ENCODE measurements at regions not wholly inside any gene's neighbourhood (a gene's known extent, or its start where the extent isn't known, plus 50 kb on each side); places are given as distances from the start of the nearest gene placed in this dataset.
"Not testable (repeated sequence)": the region's sequence is repeated elsewhere in the genome, so short reads cannot be mapped to it uniquely, and the experiment has no call there.

DNA sequence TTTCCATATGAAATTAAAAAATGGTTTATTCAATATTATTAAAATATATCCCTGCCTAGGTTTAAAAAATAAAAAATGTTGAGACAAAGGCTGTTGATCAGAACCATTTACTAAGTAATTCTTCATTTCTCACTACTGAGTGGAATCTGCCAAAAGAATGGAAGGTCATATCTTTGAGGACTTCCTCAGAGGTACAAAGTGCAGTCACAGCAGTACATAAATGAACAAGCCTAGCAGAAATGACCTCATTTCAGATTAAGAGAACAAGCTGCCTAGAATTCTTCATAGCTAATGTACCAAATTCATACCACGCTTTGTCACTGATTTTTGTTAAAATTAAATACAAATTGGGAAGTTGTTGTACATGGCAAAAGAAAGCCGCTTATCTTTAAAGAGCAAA, 318.9 kb upstream of the TFPI start:
- no peak for ATAC-seq

DNA sequence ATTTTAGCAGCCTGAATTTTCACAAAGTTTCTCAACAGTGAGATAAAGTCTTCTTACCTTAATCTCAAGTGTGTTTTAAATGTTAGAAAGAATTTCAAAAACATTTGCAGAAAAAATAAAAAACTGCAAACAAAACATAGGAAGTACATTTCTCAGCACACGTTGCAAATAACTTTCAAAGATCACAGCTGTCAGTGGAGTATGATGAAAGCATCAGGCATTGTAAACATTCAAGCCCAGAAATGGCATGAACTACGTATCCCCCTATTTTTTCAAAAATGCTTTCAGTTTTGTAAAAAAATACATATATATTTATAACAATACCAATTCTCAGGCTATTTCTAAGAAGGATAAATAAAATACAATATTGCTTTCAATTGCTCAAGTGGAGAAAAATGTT, 320.6 kb upstream of the TFPI start:
- no peak for ATAC-seq

DNA sequence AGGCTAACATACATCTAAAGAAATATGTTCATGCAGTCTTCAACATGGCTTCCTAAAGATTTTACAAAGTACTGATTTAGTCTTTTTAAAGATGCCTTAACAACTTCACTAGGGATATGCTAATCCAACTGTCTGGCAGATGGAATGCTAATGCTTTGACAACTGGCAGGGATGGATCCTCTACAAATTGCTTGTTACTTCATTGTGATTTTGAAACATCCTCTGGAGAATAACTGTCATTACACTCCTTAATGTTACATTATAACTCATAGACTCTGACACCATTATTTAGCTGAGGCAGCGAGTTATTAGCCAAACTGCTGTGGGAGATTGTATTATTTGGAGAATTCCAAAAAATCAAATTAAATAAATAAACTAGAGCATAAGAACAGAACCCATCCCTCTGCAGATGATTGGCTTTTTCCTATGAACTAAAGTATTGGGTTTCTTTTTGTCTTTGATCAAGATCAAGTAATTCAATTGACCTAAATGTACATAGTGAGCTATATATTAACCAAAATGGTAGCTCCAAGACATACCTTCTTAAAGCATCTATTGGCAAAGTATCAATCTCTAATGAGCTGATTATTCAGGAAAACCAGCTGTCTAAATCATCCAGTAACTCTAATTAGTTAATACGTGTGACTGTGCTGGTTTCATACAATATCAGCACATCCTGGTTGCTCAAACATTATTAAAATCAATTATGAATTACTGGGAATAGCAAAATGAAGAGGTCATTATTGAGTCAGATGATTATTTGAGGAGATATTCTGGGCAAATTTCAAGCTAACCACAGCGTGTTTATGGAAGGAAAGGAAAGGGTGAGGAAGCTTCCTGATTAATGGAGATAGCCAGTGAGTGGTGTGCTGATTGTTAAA, 321.3 kb upstream of the TFPI start:
- ATAC-seq: no peak

DNA sequence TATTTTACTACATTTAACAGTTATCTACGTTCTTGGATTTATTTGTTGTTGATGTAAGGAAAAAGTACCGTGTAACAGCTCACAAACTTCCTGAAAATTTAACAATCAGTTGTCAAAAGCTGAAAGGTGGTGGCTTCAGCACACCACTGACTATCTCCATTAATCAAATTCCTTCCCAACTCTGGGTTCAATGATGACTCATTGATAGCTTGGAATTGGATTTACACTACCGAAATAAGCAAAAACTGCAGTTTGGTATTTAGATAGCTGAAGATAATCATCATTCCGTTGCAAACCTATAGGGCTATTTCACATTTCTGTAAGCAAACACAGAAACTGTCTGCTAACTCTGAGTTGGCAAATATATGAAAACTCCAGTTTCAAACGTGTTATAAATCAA, 322.3 kb upstream of the TFPI start:
- ATAC-seq: no peak

DNA sequence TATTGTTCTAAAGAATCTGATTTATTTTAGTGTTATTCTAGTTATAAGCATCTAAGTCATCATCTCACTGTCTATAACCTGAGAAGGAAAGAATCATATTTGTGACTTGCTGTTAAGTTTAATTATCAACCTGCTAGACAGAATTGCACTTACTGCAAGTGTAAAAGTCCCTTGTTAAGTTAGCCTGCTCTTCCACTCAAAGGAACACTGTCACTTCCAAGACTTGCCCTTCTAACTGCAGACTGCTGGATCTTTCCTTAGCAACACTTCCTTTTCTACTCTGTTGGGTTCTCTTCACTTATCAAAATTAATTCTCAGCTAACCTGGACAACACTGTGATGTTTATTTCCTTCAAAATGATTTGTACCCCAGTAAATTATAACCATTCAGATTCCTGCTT, 323.2 kb upstream of the TFPI start:
- ATAC-seq: no peak

DNA sequence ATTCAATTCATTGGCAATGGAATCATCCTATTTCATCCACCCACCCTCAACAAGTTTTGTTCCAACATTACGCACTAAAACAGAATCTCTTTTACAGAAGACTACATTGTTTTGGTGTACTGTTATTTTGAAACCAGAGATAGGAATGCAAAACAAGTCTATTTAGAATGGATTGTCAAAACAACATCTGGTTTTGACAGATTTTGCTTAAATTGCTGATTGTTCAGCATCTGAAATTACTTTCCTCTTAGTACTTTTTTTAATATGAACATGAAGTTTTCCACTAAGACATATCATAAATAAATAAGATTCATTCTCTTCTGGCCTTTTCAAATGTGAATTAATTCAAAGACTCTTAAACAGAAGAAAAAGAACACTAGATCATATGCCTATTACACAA, 323.9 kb upstream of the TFPI start:
- ATAC-seq: no peak

DNA sequence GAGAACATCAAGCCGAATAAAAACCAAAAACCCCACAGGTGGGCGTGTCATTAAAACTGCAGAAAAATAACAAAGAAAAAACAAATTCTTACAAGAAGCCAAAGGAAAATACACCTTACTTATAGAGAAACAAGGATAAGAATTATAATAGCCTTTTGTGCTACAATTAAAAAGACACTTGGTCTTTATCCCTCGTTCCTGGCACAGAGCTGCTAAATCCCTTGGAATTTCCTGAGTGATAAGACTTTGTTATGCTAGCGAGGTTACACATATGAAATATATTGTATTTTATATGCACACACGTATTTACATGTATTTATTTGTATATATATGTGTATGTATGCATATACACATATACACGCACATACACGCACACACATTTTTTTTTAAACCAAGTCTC, 325.3 kb upstream of the TFPI start:
- no peak for ATAC-seq

DNA sequence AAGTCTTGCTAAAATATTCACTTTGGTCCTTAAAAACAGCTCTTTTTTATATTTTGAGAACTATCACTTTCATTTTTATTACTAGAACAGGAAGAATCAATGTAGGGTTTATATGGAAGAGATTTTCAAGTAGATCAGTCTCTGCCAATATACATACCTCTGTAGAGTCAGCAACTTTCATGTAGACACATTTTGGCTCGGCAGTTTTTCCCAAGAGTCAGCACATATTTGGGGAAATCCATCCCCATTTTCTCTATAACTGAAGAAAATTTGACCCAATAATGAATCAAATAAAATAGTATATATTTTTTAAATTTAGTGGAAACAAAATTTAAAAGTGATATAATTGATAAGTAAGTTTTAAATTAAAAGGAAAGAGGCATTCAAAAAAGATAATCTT, 329.8 kb upstream of the TFPI start:
- no peak for ATAC-seq

DNA sequence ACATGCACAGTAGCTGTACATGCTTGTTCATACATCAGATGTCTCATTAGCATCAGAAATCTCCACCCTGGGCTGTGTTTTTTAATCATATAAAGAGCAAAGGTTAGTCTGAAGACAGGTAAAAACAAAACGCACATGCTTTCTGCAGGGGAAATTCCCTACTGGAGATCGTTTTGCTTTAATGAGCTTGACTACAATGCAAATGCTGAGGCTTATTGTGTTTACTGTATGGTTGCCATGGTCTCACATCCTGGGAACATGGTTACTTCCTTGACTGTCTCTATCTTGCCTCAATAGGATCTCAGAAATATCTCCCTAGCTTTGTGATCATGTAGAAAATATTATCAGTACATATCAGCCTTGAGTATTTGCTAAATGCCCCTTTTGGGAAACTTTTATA, 336.5 kb upstream of the TFPI start:
- no peak for ATAC-seq

DNA sequence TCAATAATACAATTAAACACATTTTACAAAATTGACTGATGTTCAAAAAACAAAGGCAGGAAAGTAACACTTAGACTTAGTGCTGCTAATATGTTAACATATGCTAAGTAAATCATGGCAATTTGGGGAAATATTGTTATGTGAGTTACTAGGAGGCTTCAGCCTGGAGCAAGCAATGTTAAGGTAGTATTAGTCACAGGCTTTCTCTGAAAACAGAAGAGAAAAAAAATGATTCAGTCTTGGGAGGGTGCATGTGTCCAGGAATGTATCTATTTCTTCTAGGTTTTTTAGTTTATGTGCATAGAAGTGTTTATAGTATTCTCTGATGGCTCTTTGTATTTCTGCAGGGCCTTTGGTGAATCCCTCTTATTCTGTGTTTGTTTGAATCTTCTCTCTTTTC, 345.8 kb upstream of the TFPI start:
- no peak for ATAC-seq

DNA sequence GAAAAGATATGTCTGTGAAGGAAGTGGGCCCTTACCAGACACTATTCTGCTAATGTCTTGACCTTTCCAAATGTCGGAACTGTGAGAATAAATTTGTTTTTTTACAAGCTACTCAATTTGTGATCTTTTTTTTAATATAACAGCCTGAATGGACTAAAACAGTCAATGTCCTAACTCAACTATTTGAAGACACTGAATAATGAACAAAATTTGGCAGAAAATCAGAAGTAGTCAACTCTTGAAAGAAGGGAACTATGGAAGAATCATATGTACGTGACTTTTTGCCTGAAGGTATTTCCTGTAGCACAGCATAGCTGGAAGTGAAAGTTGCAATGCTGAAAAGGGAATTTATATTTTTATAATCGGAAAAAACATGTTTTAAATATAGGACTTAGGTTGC, 351.8 kb upstream of the TFPI start:
- no peak for ATAC-seq

DNA sequence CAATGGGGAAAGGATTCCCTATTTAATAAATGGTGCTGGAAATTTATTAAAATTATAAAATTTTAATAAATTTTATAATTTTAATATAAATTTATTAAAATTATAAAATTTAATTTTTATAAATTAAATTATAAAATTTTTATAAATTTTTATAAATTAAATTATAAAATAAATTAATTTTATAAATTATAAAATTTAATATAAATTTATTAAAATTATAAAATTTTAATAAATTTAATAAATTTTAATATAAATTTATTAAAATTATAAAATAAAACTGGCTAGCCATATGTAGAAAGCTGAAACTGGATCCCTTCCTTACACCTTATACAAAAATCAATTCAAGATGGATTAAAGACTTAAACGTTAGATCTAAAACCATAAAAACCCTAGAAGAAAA, 356.7 kb upstream of the TFPI start:
- ATAC-seq: not testable (repeated sequence)

DNA sequence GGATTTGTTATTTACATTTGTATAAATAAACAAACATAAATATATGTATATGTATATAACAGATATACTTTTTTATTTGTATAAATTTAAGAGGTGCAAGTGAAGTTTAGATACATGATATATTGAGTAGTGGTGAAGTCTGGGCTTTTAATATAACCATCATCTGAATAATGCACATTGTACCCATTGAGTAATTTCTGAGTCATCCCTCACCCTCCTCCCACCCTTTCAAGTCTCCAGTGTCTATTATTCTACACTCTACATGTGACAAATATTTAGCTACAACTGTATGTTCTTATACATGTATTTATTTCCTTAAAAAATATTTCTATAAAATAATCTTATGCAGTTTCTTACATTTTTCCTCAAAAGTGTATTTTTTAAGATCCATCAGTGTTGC, 358.7 kb upstream of the TFPI start:
- ATAC-seq: no peak

DNA sequence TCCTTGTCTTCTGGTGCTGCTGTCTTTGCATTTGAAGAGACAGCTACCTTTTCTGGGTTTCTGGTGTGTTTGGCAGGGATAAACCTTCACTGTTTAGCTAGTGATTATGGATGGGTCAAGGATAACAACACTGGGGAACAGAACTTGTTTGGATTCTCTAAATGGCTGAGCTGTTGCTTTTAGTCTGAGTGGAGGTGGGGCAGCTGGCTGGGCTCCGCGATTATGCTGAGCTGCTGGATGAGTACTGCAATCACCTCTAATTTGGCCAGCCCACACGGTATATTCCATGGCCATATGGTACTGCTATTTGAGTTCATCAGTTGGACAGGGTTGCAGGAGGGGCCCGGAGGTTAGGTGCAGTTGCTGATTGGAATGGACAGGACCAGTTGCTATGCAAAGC, 361.6 kb upstream of the TFPI start:
- no peak for ATAC-seq

DNA sequence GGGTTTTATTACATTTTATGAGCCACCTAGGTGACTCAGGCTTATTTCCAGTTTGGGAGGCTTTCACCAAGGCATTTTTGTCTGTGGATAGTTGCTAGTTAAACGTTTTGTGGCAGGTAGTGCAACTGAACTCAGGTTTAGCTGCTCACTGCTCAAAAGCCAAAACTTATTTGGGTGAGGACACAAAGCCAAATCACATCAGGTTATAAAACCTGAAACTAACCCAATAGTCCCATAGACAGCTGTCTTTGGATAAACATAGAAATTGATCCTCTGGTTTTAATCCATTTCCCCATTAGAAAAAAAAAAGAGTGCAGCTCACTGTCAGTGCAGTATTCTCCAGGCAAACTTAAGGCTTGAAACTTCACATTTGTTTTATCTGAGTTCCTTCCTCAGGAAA, 362.6 kb upstream of the TFPI start:
- ATAC-seq: no peak

DNA sequence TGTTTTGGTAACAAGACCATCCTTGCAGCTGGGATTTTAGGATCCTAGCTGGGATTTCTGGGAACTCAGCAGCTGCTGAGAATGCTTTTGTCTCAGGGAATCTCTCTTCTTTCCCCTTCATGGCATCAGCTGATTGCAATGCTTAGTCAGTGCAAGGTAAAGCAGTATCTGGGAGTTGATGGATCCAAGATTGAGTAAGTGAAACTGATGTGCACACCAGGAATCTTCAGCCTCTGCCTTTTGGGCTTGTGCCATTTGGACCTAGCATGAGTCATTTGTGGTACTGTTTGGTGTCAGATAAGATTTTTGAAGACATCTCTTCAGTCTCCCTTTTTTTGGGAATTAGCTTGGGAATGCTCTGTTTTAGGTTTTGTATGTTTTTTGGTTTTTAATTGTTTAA, 363.3 kb upstream of the TFPI start:
- no peak for ATAC-seq

DNA sequence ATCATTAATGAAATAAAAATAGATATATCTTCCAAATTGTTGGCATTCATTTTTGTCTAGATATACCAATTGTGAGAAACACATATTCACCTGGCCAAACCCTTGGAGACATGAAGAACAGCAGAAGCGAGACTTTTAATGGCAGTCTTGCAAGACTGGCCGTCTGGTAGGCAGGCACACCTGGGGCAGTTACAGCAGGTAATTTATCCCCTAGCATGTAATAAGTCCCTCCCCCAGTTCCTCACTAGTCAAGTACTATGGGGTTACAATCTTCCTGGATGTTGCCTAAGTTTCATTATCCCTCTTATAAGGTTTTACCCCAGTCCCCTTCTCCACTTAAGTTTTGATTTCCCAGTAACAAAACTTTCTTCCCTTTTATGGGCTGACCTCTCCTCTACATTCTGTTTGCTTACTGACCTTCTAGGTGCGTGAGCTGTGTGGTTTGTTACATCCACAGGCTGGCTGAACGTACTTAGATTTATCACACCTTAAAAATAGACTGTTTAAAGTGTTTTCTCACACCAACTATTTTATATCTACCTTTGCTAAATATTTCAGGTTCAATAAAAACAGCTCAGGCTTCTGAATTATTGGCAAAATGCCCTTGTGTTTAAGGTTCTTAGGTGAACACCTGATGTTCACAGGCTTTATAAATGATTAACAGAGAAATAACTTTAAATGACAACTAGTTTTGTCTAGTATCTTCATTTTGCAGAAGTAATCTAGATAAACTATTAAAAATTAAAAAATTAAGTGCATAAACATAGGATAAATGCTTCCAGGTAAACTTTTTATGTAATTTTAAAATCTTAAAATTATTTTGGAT, 365.0 kb upstream of the TFPI start:
- no peak for ATAC-seq

DNA sequence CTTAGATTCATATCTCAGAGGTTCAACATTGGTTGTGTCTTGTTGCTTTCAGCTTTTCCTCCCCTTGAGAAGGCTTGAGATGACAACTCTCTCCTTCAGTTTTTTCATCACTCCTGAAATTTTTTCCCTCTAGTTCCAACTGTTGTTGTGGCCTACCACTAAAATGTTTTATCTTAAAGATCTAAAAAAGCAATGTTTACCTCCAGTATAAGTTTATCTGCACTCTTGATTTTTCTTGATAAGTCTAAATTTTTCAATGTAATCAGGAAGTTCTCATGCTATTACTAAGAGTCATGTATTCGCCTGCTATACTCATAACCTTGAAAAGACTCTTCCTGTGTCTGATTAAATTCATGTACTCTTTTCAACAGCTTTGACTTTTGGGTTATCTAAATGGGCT, 366.3 kb upstream of the TFPI start:
- no peak for ATAC-seq

DNA sequence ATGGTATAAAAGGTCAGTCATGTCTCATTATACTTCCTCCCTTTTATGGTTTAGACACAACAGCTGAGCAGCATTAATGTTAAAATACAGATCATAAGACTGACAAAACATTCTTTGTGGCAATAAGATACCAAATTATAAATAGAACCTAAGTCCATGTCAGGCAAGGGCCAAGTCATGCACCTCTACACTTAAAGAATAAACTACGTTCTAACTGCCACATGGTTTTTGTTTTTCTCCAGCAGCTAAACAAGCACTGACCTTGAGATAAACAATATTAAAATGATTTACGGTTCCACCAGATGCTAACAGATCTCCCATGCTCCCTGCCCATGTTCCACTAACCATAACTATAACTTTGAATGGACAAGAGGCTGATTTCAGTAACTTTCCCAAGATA, 368.6 kb upstream of the TFPI start:
- ATAC-seq: no peak

DNA sequence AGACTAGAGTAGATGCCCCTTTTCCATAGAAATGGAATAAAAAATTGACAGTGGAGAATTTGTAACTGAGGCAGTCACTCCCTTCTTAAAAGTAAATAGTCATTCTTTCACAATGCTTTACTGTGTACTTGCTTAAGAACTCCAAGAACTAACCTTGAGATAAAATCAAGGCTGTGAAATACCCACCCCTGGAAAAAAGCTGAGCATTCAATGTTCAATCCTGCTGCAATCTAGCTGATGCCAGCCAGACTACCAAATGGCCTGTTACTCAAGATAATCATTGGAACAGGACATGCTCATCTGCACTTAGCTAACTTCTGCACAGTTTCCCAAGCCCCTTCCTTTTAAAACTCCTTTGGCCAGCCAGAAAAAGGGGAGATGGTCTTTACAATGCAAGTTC, 367.4 kb upstream of the GULP1 start:
- ATAC-seq: no peak

DNA sequence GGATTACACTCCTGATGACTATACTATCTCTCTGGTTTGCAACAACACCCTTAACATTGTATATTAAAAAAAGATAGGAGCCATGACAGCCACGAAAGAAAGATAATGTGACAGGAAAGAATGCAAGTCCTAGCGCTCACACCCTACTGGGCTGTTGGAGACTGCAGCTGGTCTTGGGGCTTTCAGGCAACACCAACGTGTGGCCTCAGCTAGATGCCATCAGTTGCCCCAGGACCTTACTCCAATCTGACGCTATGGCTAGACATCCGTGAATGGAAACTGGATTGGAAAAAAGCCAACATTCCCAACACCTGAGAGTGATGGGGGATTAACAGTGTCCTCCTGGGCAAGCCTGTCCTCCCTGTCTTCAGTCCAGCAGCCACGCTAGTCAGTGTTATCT, 357.4 kb upstream of the GULP1 start:
- no peak for ATAC-seq

DNA sequence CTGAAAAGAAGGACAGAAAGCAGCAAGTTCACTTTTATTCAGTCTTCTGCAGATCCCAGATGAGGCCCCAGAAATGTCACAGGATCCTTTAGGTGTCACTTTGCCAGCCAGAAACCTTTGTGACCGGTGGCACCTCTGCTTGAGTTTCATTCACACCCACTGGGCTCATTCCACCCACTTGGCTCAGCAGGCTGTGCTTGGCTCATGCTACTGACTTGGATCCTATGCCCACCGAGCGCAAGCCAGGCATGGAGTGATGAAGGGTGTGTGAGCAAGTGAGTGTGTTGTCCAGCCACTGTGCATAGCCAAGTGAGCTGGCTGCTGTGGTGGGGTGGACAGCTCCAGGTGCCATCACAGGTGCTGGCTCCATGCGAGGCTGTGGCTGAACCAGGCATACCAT, 357.0 kb upstream of the GULP1 start:
- ATAC-seq: no peak

DNA sequence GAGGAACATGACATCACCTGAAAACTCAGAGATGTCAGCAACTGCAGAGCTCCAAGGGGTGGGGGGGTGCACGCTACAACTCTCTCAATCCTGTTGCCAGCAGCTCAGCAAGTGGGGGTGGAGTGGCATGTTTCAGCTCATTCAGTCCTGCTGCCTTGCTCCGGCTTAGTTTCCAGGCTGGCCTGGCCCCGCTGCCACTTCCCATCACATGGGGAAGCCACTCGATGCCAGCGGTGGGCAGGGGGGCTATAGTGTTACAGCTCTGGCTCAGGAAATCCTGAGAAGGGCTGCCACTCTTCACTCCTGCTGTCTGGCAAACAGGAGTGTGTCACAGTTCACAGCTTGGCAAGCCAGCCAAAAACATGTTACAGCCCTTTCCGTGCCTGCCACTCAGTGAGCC, 356.5 kb upstream of the GULP1 start:
- ATAC-seq: no peak

DNA sequence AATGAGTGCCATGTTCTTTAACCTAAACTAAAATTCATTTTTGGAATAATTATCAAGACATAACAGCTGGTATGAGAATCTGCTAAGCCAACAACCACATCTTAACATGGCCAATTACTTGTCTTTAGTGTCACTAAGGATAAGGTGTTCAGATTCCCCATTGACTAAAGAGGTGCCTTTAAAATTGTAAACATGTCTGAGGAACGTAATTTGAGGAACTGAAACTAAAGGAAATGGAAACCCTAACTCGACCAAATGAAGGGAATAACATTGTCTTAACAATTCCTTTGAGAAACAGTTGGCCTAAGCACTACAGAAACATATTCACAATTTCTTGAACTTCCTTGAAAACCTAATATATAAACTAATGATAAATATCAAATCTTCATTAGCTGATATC, 355.4 kb upstream of the GULP1 start:
- no peak for ATAC-seq

All from esophagus mucosa (tissue), 1 donor.